Stimulated activated CD8-positive, alpha-beta memory T cell treated with anti-CD3 and anti-CD28 coated beads, Interleukin-12 subunit alpha, Interleukin-12 subunit beta, amount 100 ng/mL, for 24 hours (primary cell): ENCODE measurements at regions not wholly inside any gene's neighbourhood (a gene's known extent, or its start where the extent isn't known, plus 50 kb on each side); places are given as distances from the start of the nearest gene placed in this dataset.

Source experiments
- DNase-seq: peaks from one replicate; pipeline ENCODE4 v3.0.0-alpha.2; 2020; ENCODE audit errors: extremely low read depth

- DNase-seq: no peak
Observed at GRCh38 chr3:31247850-31248562, 284.7 kb upstream of the STT3B start.

DNA sequence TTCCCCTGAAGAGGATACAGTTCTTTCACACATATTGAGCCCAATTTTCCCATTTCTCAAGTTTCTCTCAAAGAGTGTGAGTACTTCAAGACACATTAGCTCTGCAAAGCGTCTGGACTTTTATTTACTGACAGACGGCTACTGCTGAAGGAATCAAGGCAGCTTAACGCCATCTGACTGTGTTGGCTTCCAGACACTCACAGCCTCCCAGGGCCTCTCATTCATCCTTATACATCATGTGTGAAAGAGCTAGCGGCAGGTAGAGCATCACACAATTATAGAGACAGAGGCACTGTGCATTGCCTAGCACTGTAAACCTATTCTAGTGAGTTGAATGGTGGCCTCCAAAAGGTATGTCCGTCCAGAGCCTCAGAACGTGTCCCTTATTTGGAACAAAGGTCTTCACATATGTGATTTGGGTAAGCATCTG, 284.1 kb upstream of the STT3B start:
- no peak for DNase-seq

GRCh38 chr3:31249545-31249944, 283.2 kb upstream of the STT3B start:
- no peak for DNase-seq

DNA sequence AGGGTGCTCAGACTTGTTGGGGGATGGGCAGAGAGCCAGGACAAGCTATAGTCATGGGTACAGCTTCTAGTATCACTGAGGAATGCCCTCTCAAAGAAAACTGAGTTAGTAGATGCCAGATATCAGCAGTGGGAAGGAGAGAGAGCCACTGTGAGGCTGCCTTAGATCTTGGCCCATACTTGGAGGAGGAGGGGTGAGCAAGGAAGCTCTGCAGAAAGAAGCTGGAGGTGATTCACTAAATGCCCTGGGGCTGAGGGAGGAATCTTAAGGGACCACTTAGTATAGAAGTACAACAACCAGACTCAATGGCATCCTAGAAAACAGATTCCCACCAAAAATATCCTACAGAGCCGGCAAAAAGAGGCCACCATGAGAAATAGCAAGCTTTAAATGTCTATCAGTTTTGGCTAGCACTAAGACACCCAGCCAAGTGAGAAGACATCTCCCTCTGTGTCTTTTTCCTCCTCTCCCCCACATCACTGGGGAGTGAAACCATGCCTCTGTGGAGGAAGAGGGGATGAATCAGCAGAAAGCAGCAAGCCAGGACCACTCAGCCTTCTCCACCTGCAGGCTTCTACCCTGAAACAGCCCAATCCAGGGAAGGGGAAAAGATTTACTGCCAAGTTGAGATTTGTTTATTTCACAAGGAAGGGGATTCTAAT, 282.5 kb upstream of the STT3B start:
- DNase-seq: no peak

DNA sequence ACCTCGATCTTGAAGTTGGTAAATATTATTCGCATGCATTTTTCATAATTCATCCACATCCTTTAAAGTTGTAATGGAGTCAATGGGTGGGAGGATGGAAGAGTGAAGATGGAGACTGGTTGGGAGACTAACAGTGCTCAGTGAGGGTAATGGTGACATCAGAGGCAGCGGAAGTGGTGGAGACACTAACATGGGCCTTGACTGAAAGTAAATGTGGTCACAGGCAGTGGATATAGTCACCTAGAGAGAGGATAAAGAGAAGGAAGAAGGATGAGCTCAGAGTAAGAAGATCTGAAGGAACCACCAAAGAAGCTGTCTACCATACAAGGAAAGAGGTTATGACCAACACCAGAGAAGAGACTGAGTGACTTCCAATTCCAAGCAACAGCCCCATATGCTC, 281.6 kb upstream of the STT3B start:
- no peak for DNase-seq

DNA sequence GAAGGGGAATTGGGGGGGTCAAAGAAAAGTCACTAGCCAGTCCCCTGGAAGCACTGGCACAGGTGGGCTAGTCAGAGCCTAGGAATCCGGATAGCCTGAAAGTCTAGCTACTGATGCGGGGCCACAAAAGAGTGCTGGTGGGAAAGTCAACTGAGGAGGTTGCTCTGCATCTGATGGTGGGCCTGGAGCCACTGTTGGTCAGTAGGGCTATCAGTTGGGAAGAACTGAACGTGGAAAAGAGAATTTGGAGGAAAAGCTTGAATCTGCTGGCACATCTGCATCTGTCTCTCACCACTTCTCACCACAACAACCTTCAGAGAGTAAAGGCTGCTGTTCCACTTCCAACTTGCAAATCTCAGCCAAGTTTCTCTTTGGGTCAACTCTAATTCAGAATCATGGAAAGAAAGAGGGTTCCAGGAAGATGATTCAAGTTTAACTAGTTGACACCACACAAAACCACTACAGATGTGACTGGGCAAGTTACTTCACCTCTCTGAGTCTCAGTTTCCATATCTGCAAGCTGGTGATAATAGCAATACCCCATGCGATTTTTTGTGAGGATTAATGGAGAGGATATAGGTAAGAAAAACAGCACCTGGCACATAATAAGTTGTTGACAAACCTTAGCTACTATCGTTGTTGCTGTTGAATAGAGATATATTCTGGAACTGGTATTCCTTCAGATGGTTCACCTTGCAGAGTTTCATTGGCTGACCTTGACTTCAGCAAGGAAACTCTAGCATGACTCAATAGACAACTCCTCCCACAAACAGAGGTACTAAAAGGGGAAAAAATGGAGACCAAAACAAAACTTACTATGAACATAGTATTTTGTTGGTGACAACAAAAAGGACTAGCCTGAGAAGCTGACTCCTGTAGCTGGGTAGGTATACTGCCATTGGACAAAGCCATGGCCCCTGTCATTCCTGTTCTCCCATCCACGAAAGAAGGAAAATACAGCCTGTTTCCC, 280.2 kb upstream of the STT3B start:
- no peak for DNase-seq

- DNase-seq: no peak
Observed at GRCh38 chr3:31253782-31254181, 278.9 kb upstream of the STT3B start.

GRCh38 chr3:31254483-31254882, 278.2 kb upstream of the STT3B start:
- no peak for DNase-seq

DNA sequence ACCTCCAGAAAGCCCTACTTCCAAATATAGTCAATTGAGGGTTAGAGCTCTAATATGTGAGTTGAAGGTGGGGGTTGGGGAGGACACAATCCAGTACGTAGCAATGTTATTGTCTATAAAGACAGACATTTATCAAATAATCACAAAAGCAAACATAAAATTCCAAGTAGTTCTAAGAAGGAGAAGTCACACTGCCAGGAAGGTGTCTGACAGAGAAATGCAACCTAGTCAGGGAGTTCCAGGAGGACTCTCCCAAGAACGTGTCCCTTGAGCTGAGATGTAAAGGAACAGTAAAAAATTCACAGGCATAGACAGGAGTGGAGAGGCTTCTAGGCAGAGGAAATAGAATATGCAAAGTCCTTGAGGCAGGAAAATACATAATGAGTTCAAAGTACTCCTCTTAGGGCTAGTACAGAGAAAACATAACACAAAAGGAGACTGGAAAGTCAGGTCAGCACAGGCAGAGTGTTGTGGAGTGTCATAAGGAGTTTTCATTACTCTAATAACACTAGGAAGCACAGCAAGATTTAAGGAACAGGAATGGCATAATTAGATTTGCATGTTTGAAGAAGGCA, 277.6 kb upstream of the STT3B start:
- no peak for DNase-seq

- DNase-seq: no peak
Observed at GRCh38 chr3:31262201-31262600, 270.5 kb upstream of the STT3B start.

DNA sequence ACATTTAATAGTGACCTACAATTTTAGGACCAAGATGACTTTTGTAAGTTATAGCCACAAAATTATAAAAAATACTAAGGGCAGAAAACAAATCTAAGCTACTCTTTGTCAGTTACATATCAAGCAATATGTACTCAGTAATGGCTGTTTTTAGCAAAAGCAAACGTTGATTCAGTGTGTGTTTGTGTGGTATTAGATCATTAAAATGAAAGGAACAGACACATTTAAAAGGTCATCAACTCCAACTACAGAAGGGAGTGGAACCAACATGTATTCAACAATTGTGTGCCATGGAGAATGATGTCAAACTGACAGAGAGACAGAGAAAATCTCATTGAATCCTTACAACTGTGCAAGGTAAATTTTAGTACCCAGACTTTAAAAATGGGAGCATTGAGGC, 268.8 kb upstream of the STT3B start:
- DNase-seq: no peak

DNA sequence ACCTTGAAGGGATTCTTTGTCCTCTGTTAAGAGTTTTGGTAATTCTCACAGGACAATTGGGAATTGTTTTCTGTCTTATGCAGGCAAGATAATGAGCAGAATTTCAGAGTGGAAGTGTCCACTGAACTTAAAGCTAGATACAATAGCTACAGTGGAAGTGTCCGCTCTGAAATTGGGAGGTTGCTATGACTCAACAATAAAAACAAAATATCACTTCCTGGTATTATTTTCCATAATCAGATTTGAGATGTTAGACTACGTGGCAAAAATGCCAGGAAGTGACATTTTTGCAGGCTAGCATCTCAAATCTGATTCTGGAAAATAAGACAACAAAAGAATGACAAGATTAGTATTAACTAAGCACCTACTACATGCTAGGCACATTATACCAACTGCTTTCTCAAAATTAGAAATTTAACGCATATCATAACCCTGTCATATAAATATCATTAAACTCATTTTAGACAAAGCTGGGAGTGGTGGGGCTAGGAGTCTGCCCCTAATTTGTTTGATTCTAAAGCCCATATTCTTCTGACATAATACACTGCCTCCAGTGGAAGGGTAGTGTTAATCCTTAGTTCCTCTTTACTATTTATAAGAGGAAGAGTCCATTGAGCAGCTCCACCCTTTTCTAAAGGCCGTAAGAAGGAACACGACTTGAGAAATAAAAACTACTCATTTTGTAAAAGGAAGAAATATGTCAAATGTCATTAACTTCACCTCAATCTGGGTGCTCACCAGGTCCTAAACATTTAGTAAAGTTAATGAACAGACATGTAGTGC, 266.9 kb upstream of the STT3B start:
- DNase-seq: no peak

DNA sequence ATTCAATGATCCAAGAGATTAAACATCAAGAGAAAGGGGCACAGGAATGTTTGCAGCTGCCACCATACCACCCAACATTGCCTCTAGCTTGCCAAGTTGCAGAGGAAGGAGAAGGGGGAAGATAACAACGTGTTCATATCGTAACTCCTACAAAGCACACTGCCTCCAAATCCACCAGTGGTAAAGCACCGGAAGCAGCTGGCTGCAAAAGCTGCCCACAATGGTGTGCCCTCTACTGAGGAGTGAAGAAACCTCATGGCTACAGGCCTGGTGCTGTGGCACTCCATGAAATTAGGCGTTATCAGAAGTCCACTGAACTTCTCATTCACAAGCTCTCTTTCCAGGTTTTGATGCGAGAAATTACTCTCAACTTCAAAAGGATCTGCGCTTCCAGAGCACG, 263.9 kb upstream of the STT3B start:
- DNase-seq: no peak

- no peak for DNase-seq
Observed at GRCh38 chr3:31270010-31270409, 262.7 kb upstream of the STT3B start.

DNA sequence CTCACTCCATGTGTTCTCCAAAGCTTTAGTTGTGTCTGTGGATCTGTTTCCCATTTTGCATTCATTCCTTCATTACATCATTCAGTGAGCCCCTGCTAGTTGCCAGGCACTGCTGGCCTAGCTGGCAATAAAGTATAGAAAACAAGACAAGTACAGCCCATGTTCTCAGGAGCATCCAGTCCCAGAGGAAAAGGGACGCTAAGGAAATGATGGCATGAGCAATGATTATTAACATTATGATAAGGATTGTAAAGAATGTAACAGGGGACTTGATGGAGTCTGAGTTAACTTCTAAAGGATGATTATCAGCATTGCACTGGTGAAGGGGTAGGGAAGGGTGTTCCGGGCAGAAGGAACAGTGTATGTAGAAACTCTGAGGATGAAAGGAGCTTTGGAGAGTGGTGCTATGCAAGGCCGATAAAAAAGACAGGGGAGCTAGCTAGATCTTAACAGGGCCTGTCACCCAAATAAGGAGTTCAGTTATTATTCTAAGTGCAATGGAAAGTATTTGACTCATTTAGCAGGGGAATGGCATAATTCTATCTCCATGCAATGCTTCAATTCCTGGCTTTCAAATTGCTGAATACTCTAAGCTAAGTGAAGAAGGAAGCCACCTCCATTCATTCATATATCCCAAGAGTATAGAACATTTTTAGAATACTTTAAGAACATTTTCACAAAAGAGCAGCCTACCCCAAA, 258.2 kb upstream of the STT3B start:
- no peak for DNase-seq

- no peak for DNase-seq
Observed at GRCh38 chr3:31275038-31275572, 257.6 kb upstream of the STT3B start.

- no peak for DNase-seq
Observed at GRCh38 chr3:31275583-31275982, 257.1 kb upstream of the STT3B start.

GRCh38 chr3:31277582-31277981, 255.1 kb upstream of the STT3B start:
- DNase-seq: no peak

GRCh38 chr3:31278532-31278931, 254.2 kb upstream of the STT3B start:
- DNase-seq: no peak

- no peak for DNase-seq
Observed at GRCh38 chr3:31284776-31285175, 247.9 kb upstream of the STT3B start.
